Thoracic aorta (tissue), 2 donors: ENCODE measurements at regions not wholly inside any gene's neighbourhood (a gene's known extent, or its start where the extent isn't known, plus 50 kb on each side); places are given as distances from the start of the nearest gene placed in this dataset.

Experiments
- ATAC-seq: fragments of 150-250 bp; one replicate; pipeline ENCODE4 v1.8.0; 2017; ENCODE audit warnings: low read depth; ENCODE audit not compliant: insufficient number of reproducible peaks, low FRiP score
- DNase-seq: peaks from one replicate; pipeline ENCODE4 v3.0.0-alpha.2; 2020; ENCODE audit warnings: low spot score
- H3K27ac ChIP-seq, 2 donors: fragments of 200-600 bp; sonication (generic); 1 replicate in 1 of 2; 2 replicates in 1 of 2; pipeline ENCODE4 v1.5.1; 2016; ENCODE audit warnings: mild to moderate bottlenecking in 2 of 2, moderate library complexity in 2 of 2
- H3K27me3 ChIP-seq: fragments of 200-600 bp; sonication (generic); replicated peaks from 2 replicates; pipeline ENCODE4 v1.6.0; 2016; ENCODE audit warnings: mild to moderate bottlenecking; ENCODE audit not compliant: insufficient read depth
- H3K36me3 ChIP-seq: fragments of 200-600 bp; sonication (generic); one replicate; pipeline ENCODE4 v1.5.1; 2016
- H3K4me1 ChIP-seq, 2 donors: fragments of 200-600 bp; sonication (generic); 1 replicate in 1 of 2; 2 replicates in 1 of 2; pipeline versions ENCODE4 v1.5.1 to v1.6.0; 2016; ENCODE audit warnings: low read depth in 2 of 2, mild to moderate bottlenecking in 1 of 2; ENCODE audit not compliant: control insufficient read depth in 1 of 2
- H3K4me3 ChIP-seq: fragments of 200-600 bp; sonication (generic); 2 replicates; pipeline ENCODE4 v1.5.1; 2016; ENCODE audit warnings: mild to moderate bottlenecking
- H3K9me3 ChIP-seq: fragments of 200-600 bp; sonication (generic); 2 replicates; pipeline ENCODE4 v1.5.1; 2016
- TF ChIP-seq, protein P1 (sequence below): fragments of 200-600 bp; sonication (generic); IDR thresholded peaks from one replicate; pipeline ENCODE4 v1.5.1; 2019; ENCODE audit warnings: antibody characterized with exemption

DNA sequence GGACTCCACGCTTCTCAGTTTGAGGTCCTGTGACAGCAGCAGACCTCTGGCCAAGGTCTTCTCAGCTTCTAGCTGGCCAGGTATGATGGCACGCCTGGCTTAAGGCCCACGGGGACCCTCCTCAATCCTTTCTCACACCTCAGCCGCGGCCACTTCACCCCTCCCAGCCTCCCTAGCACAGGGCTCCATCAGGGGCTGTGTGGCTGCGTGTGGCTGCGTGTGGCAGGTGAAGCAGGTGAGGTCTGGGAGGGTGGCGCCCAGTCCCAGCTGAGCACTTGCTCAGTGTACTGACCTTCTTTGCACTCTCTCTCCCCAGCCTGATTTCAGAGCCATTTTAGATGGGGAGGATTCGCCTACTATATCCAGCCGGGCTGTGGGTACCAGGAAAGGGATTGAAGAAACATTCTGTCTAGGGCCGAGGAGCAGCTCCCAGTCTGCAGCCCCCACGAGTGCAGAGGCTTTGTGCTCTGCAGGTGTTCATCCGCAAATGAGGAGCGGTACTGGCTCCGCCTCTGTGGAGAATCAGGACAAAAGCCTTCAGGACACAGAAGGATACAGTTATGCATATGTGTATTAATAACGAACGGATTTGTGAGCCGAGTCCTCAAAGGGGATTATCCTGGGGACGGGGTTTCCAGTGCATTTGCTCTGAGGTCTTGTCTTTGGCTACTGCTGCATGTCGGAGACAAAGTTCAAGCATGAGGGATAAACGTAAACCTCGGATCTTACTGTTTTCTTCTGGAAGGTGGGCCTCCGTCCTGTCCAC lies 236.9 kb upstream of the RAB6C start:
- DNase-seq (no peak), ATAC-seq (no peak)
- Histone ChIP-seq H3K27ac (no peak overlapping the region), H3K4me1 (no peaks in the 10 kb centered on the region), H3K9me3 (no peaks in the 10 kb centered on the region), H3K4me3 (no peak overlapping the region), H3K27me3 (no peaks in the 10 kb centered on the region), H3K36me3 (no peaks in the 10 kb centered on the region)
- TF ChIP-seq, protein P1, sequence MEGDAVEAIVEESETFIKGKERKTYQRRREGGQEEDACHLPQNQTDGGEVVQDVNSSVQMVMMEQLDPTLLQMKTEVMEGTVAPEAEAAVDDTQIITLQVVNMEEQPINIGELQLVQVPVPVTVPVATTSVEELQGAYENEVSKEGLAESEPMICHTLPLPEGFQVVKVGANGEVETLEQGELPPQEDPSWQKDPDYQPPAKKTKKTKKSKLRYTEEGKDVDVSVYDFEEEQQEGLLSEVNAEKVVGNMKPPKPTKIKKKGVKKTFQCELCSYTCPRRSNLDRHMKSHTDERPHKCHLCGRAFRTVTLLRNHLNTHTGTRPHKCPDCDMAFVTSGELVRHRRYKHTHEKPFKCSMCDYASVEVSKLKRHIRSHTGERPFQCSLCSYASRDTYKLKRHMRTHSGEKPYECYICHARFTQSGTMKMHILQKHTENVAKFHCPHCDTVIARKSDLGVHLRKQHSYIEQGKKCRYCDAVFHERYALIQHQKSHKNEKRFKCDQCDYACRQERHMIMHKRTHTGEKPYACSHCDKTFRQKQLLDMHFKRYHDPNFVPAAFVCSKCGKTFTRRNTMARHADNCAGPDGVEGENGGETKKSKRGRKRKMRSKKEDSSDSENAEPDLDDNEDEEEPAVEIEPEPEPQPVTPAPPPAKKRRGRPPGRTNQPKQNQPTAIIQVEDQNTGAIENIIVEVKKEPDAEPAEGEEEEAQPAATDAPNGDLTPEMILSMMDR, result no peak

DNA sequence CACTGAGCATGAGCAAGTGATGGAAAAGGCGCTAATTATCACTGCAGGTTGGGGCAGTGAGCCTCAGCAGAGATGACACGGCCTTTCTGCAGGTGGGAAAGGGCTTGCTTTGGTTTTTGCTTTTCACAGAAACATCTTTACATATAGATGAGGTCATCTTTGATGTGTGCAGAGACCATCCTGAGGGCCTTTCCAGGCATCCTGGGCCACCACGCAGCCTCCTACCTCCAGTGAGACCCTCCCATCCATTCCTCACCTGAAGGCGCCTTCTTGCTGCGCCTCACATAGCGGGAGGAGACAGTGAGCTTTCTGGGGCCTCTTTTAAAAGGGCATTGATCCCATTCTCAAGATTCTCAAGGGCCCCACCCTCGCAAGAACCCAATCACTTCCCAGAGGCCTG lies 235.3 kb upstream of the RAB6C start:
- H3K4me1 ChIP-seq, result no peaks in the 10 kb centered on the region
- TF ChIP-seq, protein P1, result no peak
- H3K36me3 ChIP-seq, result no peaks in the 10 kb centered on the region
- H3K27me3 ChIP-seq, result no peaks in the 10 kb centered on the region
- ATAC-seq (no peak), DNase-seq (no peak)
- no peak overlapping the region for H3K27ac ChIP-seq
- H3K9me3 ChIP-seq, result no peaks in the 10 kb centered on the region
- no peak overlapping the region for H3K4me3 ChIP-seq

DNA sequence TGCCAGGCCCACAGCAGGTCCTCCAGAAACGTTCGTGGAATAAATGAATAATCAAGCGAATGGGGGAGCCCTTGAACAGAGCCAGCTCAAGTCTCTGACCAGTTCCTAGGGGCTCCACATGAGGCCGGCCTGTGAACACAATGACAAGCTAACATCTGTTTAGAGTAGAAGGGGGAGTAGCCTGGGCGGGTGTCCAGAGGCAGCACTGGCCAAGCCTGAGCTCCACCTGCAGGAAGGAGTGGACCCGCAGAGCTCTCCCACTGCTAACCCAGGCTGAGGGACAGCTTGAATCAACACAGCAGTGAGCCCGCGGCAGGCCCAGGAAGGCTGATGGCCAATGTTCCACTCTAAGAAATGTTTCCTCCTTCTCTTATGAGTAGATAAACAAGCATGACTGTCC lies 234.8 kb upstream of the RAB6C start:
- no peaks in the 10 kb centered on the region for H3K36me3 ChIP-seq
- no peak for ATAC-seq
- DNase-seq, result no peak

DNA sequence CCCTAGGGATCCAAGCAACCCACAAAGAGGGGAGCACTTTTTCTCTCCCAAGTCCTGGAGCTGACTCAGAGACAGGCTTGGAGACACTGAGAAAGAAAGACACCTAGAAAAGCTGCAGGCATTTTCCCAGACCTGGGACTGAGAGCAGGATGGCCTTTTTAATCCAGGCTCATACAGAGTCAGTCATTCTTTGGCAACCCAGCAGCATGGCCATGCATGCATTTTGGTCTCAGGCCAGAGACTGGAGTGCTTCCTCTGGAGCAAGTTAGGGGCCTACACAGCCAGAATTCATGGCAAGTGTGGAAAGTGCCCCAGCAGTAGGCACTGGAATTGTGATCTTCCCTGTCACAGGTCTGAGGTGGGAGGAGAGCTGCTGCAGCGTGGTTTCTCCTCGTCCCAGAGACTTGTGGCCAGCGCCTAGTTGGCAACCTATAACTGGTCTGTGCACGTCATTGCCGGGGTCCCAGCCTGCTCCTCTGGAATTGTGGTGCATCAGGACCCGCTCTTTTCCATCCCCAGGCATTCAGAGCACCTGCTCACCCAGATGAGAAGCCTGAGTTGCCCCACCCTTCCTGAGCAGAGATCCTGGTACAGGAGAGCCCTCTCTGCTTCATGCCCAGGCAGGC lies 231.9 kb upstream of the RAB6C start:
- Histone ChIP-seq H3K36me3 (no peaks in the 10 kb centered on the region), H3K27ac (no peak overlapping the region), H3K4me3 (no peak overlapping the region), H3K4me1 (no peaks in the 10 kb centered on the region), H3K9me3 (no peaks in the 10 kb centered on the region), H3K27me3 (no peaks in the 10 kb centered on the region)
- TF ChIP-seq, protein P1, result no peak
- no peak for DNase-seq
- ATAC-seq, result no peak

More for the DNA sequence above, 234.8 kb upstream of the RAB6C start:
- Histone ChIP-seq H3K4me1 (no peaks in the 10 kb centered on the region), H3K27ac (no peak overlapping the region), H3K4me3 (no peak overlapping the region), H3K9me3 (no peaks in the 10 kb centered on the region), H3K27me3 (no peaks in the 10 kb centered on the region)
- TF ChIP-seq, protein P1, result no peak

DNA sequence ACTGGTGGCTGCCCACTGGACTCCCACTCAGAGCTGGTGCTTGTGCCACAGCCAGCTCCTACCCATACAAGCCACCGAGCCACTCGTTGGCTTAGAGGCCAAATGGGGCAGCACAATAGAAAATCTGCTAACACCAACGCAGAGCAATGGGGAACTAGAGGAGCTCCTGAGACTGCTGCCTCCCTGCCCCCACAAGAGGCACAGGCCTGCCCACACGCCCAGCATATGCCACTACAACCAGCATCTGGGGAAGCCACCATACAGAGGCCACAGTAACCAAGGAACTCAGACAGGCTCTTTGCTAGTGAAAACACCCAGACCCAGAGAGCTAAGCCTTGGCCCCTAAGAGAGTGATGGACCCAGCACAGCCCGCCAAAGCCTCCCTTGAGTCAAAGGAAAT lies 231.2 kb upstream of the RAB6C start:
- TF ChIP-seq, protein P1, result no peak
- no peak overlapping the region for H3K4me3 ChIP-seq
- H3K27ac ChIP-seq, result no peak overlapping the region
- DNase-seq, result no peak
- no peaks in the 10 kb centered on the region for H3K27me3 ChIP-seq
- no peak for ATAC-seq
- no peaks in the 10 kb centered on the region for H3K4me1 ChIP-seq
- no peaks in the 10 kb centered on the region for H3K36me3 ChIP-seq
- H3K9me3 ChIP-seq, result no peaks in the 10 kb centered on the region
